WTC11 (cell line): ENCODE measurements at regions not wholly inside any gene's neighbourhood (a gene's known extent, or its start where the extent isn't known, plus 50 kb on each side); places are given as distances from the start of the nearest gene placed in this dataset.

Experiments
- GTF2I ChIP-seq: fragments of 250-450 bp; sonication (Bioruptor Pico); conservative IDR thresholded peaks from 2 replicates; pipeline ENCODE4 v1.4.0; 2021; ENCODE audit warnings: mild to moderate bottlenecking
- SP1 ChIP-seq: sonication (generic); formaldehyde crosslinking; conservative IDR thresholded peaks from 2 replicates; pipeline ENCODE4 v1.8.1; 2022; ENCODE audit warnings: missing genetic modification reagents
- TF ChIP-seq, protein P1 (sequence below): fragments of 200-600 bp; IDR thresholded peaks from 2 replicates; pipeline ENCODE4 v1.8.0; 2022; ENCODE audit warnings: antibody characterized with exemption

DNA sequence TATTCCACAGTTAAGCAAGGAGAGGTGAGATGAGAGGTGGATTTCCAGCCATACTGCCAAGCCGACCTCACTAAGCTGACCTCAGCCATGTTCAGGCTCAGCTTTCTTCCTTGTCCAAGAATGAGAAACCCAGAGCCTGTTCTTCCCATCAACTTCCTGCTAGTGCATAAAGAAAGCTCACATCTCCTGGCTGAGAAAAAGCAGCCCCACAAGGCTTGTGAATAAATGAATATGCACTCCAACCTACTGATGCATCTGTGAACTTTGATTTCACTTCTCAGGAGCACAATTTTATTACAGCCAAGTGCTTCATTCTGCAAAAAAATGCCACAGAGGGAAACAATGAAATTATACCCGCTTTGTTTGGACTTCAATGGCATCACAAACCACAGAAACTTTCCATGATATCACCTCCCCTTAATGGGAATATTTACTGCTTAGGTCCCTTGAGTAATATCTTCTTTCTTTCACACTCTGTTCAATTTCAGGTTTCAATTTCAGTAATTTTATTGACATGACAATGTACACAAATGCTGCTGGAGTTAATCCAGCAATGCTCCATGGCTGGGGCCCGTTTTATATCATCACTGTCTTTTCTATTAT is 437.0 kb upstream of the PPP2R3A start:
- TF ChIP-seq, protein P1, sequence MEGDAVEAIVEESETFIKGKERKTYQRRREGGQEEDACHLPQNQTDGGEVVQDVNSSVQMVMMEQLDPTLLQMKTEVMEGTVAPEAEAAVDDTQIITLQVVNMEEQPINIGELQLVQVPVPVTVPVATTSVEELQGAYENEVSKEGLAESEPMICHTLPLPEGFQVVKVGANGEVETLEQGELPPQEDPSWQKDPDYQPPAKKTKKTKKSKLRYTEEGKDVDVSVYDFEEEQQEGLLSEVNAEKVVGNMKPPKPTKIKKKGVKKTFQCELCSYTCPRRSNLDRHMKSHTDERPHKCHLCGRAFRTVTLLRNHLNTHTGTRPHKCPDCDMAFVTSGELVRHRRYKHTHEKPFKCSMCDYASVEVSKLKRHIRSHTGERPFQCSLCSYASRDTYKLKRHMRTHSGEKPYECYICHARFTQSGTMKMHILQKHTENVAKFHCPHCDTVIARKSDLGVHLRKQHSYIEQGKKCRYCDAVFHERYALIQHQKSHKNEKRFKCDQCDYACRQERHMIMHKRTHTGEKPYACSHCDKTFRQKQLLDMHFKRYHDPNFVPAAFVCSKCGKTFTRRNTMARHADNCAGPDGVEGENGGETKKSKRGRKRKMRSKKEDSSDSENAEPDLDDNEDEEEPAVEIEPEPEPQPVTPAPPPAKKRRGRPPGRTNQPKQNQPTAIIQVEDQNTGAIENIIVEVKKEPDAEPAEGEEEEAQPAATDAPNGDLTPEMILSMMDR = no peak
- TF ChIP-seq SP1 (no peak), GTF2I (no peak)
